ENCODE measurements at regions not wholly inside any gene's neighbourhood (a gene's known extent, or its start where the extent isn't known, plus 50 kb on each side); places are given as distances from the start of the nearest gene placed in this dataset.

DNA sequence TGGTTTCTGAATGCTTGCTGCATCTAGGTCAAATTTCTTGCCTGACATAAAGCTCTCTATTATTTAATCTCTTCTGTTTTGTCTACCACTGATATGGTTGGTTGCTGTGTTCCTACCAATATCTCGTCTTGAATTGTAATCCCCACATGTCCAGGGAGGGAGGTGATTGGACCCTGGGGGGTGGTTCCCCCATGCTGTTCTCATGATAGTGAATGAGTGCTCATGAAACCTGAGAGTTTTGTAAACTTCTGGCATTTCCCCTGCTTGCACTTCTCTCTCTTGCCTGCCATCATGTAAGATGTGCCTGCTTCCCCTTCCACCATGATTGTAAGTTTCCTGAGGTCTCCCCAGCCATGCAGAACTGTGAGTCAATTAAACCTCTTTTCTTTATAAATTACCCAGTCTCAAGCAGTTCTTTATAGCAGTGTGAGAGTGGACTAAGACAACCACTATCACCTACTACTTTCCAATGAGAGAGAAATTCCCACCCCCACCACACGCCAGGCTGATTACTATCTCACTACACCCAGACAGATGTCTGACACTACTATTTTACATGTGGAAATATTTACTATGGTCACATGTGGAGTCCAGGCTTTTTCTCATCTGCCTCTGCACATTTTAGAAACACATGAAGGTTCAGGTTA is 69.2 kb upstream of the ATP2B1 start:
- no peak overlapping the region for H3K4me3 ChIP-seq (ENCODE audit: low read depth, poor library complexity, severe bottlenecking)
- 92 to 95% methylated on average over 2 of the region's 2 CpGs for WGBS, 2 donors
- no peak for TF ChIP-seq POLR2A (IDR thresholded peaks at IDR 0.05)
- TF ChIP-seq, protein P1, sequence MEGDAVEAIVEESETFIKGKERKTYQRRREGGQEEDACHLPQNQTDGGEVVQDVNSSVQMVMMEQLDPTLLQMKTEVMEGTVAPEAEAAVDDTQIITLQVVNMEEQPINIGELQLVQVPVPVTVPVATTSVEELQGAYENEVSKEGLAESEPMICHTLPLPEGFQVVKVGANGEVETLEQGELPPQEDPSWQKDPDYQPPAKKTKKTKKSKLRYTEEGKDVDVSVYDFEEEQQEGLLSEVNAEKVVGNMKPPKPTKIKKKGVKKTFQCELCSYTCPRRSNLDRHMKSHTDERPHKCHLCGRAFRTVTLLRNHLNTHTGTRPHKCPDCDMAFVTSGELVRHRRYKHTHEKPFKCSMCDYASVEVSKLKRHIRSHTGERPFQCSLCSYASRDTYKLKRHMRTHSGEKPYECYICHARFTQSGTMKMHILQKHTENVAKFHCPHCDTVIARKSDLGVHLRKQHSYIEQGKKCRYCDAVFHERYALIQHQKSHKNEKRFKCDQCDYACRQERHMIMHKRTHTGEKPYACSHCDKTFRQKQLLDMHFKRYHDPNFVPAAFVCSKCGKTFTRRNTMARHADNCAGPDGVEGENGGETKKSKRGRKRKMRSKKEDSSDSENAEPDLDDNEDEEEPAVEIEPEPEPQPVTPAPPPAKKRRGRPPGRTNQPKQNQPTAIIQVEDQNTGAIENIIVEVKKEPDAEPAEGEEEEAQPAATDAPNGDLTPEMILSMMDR (IDR thresholded peaks at IDR 0.05), result no peak
- DNase-seq (ENCODE audit: low spot score in 2 of 2), result no peak
- intact Hi-C loops (cut with DNase I; ENCODE audit: low total_unique reads), result no loop called here

DNA sequence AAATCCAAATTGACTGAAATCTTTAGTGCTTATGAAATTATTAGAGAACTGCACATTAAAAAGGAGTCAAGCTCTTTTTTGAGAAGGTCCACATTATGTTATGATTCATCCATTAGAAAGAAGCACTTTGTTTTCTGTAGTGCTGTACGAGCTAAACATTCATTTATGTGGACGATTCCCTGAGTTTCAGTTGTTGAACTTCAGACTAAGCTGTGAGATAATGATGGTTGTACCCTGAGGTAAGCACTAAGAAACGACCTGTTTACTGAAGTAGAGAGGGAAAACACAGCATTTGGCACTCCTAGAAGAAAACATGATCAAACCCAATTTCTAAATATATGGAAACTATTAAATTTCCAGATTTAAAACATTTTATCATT is 67.3 kb upstream of the ATP2B1 start:
- DNase-seq (ENCODE audit: low spot score in 2 of 2), result no peak
- 71 to 72% methylated on average over 3 of the region's 3 CpGs for WGBS, 2 donors
- intact Hi-C loops (cut with DNase I; ENCODE audit: low total_unique reads), result no loop called here
- no peak for TF ChIP-seq POLR2A (IDR thresholded peaks at IDR 0.05)
- TF ChIP-seq, protein P1 (IDR thresholded peaks at IDR 0.05), result no peak
- no peak overlapping the region for H3K4me3 ChIP-seq (ENCODE audit: low read depth, poor library complexity, severe bottlenecking)

DNA sequence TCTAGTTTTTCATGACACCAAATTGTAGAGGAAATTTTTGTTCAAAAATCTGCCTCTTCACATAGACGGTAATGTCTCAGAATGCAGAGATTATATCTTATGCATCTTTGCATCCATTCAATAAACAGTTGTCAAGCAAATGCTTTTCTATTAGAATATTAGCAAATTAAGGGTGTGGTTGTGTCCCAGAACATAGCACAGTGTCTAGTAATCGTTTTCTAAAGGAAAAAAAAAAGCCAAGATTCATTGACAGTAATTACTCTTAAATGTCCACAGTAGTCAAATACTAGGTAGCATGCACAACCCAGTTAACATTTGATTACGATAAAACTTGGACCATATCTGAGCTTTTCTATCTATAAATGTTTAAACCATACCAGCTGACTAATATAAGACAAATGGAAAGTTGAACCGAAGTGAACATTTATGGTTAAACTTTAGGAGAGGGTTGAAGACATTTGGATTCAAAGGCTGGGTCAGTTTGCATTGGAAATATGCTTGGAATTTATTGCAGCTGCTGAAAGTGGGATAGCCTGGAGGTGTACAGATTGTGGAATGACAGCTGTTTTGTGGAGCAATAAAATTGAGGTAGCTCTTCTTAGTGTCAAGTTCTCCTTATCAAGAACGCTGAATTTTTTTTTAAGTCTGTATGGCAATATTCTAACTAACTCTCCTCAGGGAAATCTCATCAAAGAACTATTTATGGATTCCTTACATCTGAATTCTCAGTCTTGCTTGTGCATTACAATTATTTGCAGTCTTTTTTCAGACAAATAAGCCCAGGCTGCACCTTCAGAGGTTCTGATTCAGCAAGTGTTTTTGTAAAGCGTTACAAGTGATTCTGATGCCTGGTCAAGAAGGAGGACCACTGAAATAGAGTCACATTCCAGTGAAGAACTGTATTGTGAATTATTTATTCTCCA is 66.7 kb upstream of the ATP2B1 start:
- intact Hi-C loops (cut with DNase I; ENCODE audit: low total_unique reads), result no loop called here
- H3K4me3 ChIP-seq (ENCODE audit: low read depth, poor library complexity, severe bottlenecking), result no peak overlapping the region
- 47 to 49% methylated on average over 6 of the region's 6 CpGs for WGBS, 2 donors
- no peak for DNase-seq (ENCODE audit: low spot score in 2 of 2)
- TF ChIP-seq, protein P1 (IDR thresholded peaks at IDR 0.05), result no peak
- TF ChIP-seq POLR2A (IDR thresholded peaks at IDR 0.05), result no peak

DNA sequence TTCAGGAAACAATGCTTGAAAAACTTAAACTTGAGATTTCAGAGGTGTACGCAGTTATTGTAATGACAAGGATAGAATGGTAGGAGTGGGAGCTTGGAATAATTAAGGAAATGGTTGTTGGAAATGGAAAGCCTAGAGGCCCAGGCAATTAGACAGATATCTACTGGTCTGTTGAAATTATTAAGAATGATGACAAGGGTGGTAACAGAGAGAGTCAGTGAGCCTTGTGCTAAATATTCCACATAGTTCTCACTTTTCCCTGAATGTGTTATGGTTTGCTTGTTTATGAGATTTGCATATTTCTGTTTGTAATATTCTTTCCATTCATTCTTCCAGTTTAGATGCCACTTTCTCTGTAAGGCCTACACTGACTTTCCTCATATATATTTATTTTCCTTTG is 66.0 kb upstream of the ATP2B1 start:
- TF ChIP-seq POLR2A (IDR thresholded peaks at IDR 0.05), result no peak
- TF ChIP-seq, protein P1 (IDR thresholded peaks at IDR 0.05), result no peak
- intact Hi-C loops (cut with DNase I; ENCODE audit: low total_unique reads), result no loop called here
- no peak overlapping the region for H3K4me3 ChIP-seq (ENCODE audit: low read depth, poor library complexity, severe bottlenecking)
- DNase-seq (ENCODE audit: low spot score in 2 of 2), result no peak
- 97 to 100% methylated on average over 1 of the region's 1 CpG for WGBS, 2 donors

DNA sequence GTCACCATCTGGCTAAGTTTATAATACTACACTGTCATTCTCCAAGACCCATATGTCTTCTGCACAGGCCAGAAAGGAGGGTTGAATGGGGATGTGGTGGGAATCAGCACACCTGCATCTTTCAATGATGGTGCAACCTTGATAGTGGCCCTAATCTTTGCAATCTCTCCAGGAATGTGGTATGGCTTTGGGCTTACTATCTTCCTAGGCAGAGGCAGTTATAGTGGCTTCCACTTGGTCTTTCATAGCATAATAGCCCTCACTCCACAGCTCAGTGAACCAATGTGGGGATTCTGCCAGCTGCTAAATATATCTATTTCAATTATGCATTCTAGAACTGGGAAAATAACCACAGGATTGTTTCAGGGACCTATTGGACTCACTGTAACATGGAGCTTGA is 61.8 kb upstream of the ATP2B1 start:
- intact Hi-C loops (cut with DNase I; ENCODE audit: low total_unique reads), result no loop called here
- DNase-seq (ENCODE audit: low spot score in 2 of 2), result no peak
- no peak overlapping the region for H3K4me3 ChIP-seq (ENCODE audit: low read depth, poor library complexity, severe bottlenecking)
- no peak for TF ChIP-seq POLR2A (IDR thresholded peaks at IDR 0.05)
- TF ChIP-seq, protein P1 (IDR thresholded peaks at IDR 0.05), result no peak
